Loucy (cell line): ENCODE measurements at regions not wholly inside any gene's neighbourhood (a gene's known extent, or its start where the extent isn't known, plus 50 kb on each side); places are given as distances from the start of the nearest gene placed in this dataset.

Source experiments
- H2AFZ ChIP-seq: fragments of 200-600 bp; sonication (generic); 2 replicates; pipeline ENCODE4 v1.6.0; 2016; ENCODE audit warnings: antibody characterized with exemption, mild to moderate bottlenecking, low read length, moderate library complexity
- H3F3A ChIP-seq: fragments of 200-600 bp; 2 replicates; pipeline ENCODE4 v1.6.0; 2016; ENCODE audit warnings: antibody characterized with exemption, low read depth, mild to moderate bottlenecking
- H3K27me3 ChIP-seq: fragments of 200-600 bp; sonication (generic); 2 replicates; pipeline ENCODE4 v1.6.1; 2014; ENCODE audit warnings: low read length, mild to moderate bottlenecking; ENCODE audit not compliant: insufficient read depth, poor library complexity, severe bottlenecking
- H3K36me3 ChIP-seq: fragments of 200-600 bp; sonication (generic); 2 replicates; pipeline ENCODE4 v1.6.1; 2016; ENCODE audit warnings: low read length; ENCODE audit not compliant: insufficient read depth
- H3K4me1 ChIP-seq: fragments of 200-600 bp; sonication (generic); 2 replicates; pipeline ENCODE4 v1.5.1; 2014; ENCODE audit warnings: low read length, mild to moderate bottlenecking; ENCODE audit not compliant: insufficient read depth, poor library complexity, severe bottlenecking
- H3K4me2 ChIP-seq: fragments of 200-600 bp; sonication (generic); 2 replicates; pipeline ENCODE4 v1.6.0; 2014; ENCODE audit warnings: antibody characterized with exemption, low read length, low read depth, mild to moderate bottlenecking; ENCODE audit not compliant: poor library complexity, severe bottlenecking
- H3K4me3 ChIP-seq: fragments of 200-600 bp; sonication (generic); 2 replicates; pipeline ENCODE4 v1.5.1; 2014; ENCODE audit warnings: low read length, mild to moderate bottlenecking, mixed read lengths; ENCODE audit not compliant: poor library complexity, severe bottlenecking
- H3K79me2 ChIP-seq: fragments of 200-600 bp; sonication (generic); 2 replicates; pipeline ENCODE4 v1.6.1; 2014; ENCODE audit warnings: low read length; ENCODE audit not compliant: insufficient read depth
- H3K9ac ChIP-seq: fragments of 200-600 bp; sonication (generic); 2 replicates; pipeline ENCODE4 v1.6.0; 2014; ENCODE audit warnings: mild to moderate bottlenecking, low read depth, low read length, moderate library complexity; ENCODE audit not compliant: poor library complexity, severe bottlenecking
- H3K9me2 ChIP-seq: fragments of 200-600 bp; sonication (generic); replicated peaks from 2 replicates; pipeline ENCODE4 v1.6.1; 2016; ENCODE audit warnings: low read depth, low read length, mixed read lengths
- H3K9me3 ChIP-seq: fragments of 200-600 bp; sonication (generic); 2 replicates; pipeline ENCODE4 v1.6.1; 2014; ENCODE audit warnings: mild to moderate bottlenecking, antibody characterized with exemption, low read length, low read depth; ENCODE audit not compliant: insufficient read depth
- H4K20me1 ChIP-seq: fragments of 200-600 bp; sonication (generic); 2 replicates; pipeline ENCODE4 v1.6.0; 2014; ENCODE audit warnings: antibody characterized with exemption, low read length, mild to moderate bottlenecking; ENCODE audit not compliant: insufficient read depth, poor library complexity, severe bottlenecking
- EZH2phosphoT487 ChIP-seq: fragments of 200-600 bp; IDR thresholded peaks from 2 replicates; pipeline ENCODE4 v1.6.1; 2018; ENCODE audit warnings: antibody characterized with exemption, mild to moderate bottlenecking, moderate library complexity, borderline replicate concordance
- TF ChIP-seq, protein P1 (sequence below): fragments of 200-600 bp; sonication (generic); conservative IDR thresholded peaks from 2 replicates; pipeline ENCODE4 v1.5.1; 2014; ENCODE audit warnings: mild to moderate bottlenecking, antibody characterized with exemption, low read length

DNA sequence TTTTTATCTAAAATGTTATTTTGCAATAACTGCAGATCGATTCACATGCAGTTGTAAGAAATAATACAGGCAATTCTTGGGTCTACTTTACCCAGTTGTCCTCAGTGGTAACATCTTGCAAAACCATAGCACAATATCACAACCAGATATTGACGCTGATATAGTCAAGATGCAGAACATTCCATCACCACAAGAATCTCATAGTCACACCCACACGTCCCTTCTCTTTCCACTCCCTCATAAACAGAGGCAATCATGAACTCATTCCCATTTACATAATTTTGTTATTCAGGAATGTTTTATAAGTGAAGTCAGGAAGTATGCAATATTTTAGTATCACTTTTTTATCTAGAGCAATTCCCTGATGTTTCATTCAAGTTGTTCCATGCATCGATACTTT lies 797.5 kb upstream of the RAB6C start:
- no peak overlapping the region for H3K9ac ChIP-seq
- TF ChIP-seq EZH2phosphoT487, result no peak
- TF ChIP-seq, protein P1, sequence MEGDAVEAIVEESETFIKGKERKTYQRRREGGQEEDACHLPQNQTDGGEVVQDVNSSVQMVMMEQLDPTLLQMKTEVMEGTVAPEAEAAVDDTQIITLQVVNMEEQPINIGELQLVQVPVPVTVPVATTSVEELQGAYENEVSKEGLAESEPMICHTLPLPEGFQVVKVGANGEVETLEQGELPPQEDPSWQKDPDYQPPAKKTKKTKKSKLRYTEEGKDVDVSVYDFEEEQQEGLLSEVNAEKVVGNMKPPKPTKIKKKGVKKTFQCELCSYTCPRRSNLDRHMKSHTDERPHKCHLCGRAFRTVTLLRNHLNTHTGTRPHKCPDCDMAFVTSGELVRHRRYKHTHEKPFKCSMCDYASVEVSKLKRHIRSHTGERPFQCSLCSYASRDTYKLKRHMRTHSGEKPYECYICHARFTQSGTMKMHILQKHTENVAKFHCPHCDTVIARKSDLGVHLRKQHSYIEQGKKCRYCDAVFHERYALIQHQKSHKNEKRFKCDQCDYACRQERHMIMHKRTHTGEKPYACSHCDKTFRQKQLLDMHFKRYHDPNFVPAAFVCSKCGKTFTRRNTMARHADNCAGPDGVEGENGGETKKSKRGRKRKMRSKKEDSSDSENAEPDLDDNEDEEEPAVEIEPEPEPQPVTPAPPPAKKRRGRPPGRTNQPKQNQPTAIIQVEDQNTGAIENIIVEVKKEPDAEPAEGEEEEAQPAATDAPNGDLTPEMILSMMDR, result no peak
- H3K9me3 ChIP-seq, result no peaks in the 10 kb centered on the region
- no peaks in the 10 kb centered on the region for H3K9me2 ChIP-seq
- H4K20me1 ChIP-seq, result no peaks in the 10 kb centered on the region
- no peak overlapping the region for H3K4me2 ChIP-seq
- no peaks in the 10 kb centered on the region for H3K79me2 ChIP-seq
- H3K36me3 ChIP-seq, result no peaks in the 10 kb centered on the region
- H3K27me3 ChIP-seq, result no peaks in the 10 kb centered on the region
- H3F3A ChIP-seq, result no peaks in the 10 kb centered on the region
- no peak overlapping the region for H3K4me3 ChIP-seq
- H2AFZ ChIP-seq, result no peak overlapping the region
- H3K4me1 ChIP-seq, result no peaks in the 10 kb centered on the region

DNA sequence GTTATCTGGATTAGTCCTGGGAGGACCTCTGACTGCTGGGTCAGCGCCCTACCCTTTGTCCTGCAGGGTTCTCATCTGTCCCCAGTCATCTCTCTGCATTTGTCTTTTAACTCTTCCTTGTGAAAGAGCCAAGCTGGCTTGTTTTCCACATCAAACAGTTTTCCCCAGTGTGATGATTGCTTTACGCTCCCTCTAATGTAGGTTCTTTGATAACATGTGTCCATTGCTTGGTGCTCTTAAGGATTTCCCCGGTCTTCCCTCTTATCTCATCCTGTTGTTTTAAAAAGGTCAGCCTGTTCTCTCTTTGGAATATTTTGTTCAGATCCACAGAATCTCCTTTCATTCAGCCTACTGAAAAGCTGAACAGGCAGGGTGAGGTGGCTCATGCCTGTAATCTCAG lies 792.1 kb upstream of the RAB6C start:
- H3K9me2 ChIP-seq, result no peaks in the 10 kb centered on the region
- no peaks in the 10 kb centered on the region for H3K27me3 ChIP-seq
- H3K79me2 ChIP-seq, result no peaks in the 10 kb centered on the region
- H3K4me2 ChIP-seq, result no peak overlapping the region
- H3F3A ChIP-seq, result no peaks in the 10 kb centered on the region
- H2AFZ ChIP-seq, result no peak overlapping the region
- peaks cover 11% of the 10 kb centered on the region for H3K4me1 ChIP-seq
- no peak overlapping the region for H3K4me3 ChIP-seq
- H3K36me3 ChIP-seq, result no peaks in the 10 kb centered on the region
- H3K9me3 ChIP-seq, result no peaks in the 10 kb centered on the region
- TF ChIP-seq, protein P1, result no peak
- TF ChIP-seq EZH2phosphoT487, result no peak
- H3K9ac ChIP-seq, result no peak overlapping the region
- H4K20me1 ChIP-seq, result no peaks in the 10 kb centered on the region

DNA sequence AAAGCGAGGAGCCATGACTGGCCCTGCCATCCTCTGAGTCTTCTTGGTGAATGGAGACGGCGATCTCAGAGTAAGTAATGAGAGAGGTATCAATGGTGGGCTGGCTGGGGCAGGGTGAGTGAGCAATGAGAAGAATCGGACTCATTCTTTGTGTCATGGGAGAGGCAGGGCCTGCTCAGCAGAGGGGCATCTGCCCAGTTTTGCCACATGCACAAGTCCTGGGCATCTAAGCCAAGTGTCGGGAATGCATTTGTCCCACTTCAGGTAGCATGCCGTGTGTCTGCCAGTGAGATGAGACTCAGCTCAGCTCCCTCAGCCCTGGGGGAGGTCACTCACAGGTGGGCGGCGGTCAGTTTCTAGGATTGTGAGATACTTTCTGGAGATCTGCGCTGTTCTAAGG lies 791.0 kb upstream of the RAB6C start:
- TF ChIP-seq, protein P1, result no peak
- no peak for TF ChIP-seq EZH2phosphoT487
- Histone ChIP-seq H3K4me3 (no peak overlapping the region), H2AFZ (no peak overlapping the region), H3K9ac (no peak overlapping the region), H3K27me3 (no peaks in the 10 kb centered on the region), H3K4me1 (peaks cover 11% of the 10 kb centered on the region), H3K9me2 (no peaks in the 10 kb centered on the region), H4K20me1 (no peaks in the 10 kb centered on the region), H3K9me3 (no peaks in the 10 kb centered on the region), H3F3A (no peaks in the 10 kb centered on the region), H3K4me2 (no peak overlapping the region), H3K79me2 (no peaks in the 10 kb centered on the region), H3K36me3 (no peaks in the 10 kb centered on the region)
